Ascending aorta (tissue), 2 donors: ENCODE measurements at regions not wholly inside any gene's neighbourhood (a gene's known extent, or its start where the extent isn't known, plus 50 kb on each side); places are given as distances from the start of the nearest gene placed in this dataset.

Source experiments
- DNase-seq, 2 donors: peaks; one replicate each; pipeline ENCODE4 v3.0.0-alpha.2; 2019; ENCODE audit warnings: low spot score in 2 of 2
- H3K27ac ChIP-seq, 2 donors: fragments of 200-600 bp; sonication (generic); one replicate each; pipeline ENCODE4 v1.5.1; 2016 to 2017; ENCODE audit warnings: mild to moderate bottlenecking in 1 of 2
- H3K27me3 ChIP-seq: fragments of 200-600 bp; sonication (generic); one replicate; pipeline ENCODE4 v1.5.1; 2017
- H3K36me3 ChIP-seq, 2 donors: fragments of 200-600 bp; sonication (generic); one replicate each; pipeline ENCODE4 v1.5.1; 2016
- H3K4me1 ChIP-seq, 2 donors: fragments of 200-600 bp; sonication (generic); one replicate each; pipeline ENCODE4 v1.5.1; 2016 to 2017; ENCODE audit warnings: mild to moderate bottlenecking in 1 of 2
- H3K4me3 ChIP-seq, 2 donors: fragments of 200-600 bp; sonication (generic); one replicate each; pipeline ENCODE4 v1.5.1; 2016 to 2017; ENCODE audit warnings: mild to moderate bottlenecking in 1 of 2
- H3K9me3 ChIP-seq, 2 donors: fragments of 200-600 bp; sonication (generic); one replicate each; pipeline ENCODE4 v1.5.1; 2016
- CTCF ChIP-seq, 3 experiments: fragments of 200-600 bp in 2 of 3; fragments of 450-650 bp in 1 of 3; sonication (generic) in 2 of 3; IDR thresholded peaks; one replicate each; pipeline ENCODE4 v1.5.1; 2016 to 2019; ENCODE audit warnings: antibody characterized with exemption in 3 of 3, mild to moderate bottlenecking in 1 of 3, moderate library complexity in 1 of 3
- intact Hi-C: fragments of 100-400 bp; cut with DNase I; formaldehyde crosslinking; loops from one replicate; pipeline ENCODE4 v1.15.1; 2023

GRCh38 chr2:150718280-150718679, 230.8 kb upstream of the RND3 start:
- Histone ChIP-seq H3K9me3 (no peaks in the 10 kb centered on the region), H3K4me3 (no peak overlapping the region), H3K27me3 (no peaks in the 10 kb centered on the region), H3K4me1 (no peaks in the 10 kb centered on the region), H3K36me3 (no peaks in the 10 kb centered on the region), H3K27ac (no peak overlapping the region)
- no peak for DNase-seq
- intact Hi-C loops, result no loop called here
- no peak for TF ChIP-seq CTCF (IDR thresholded peaks at IDR 0.05)

GRCh38 chr2:150716186-150716585, 228.7 kb upstream of the RND3 start:
- Histone ChIP-seq H3K27me3 (no peaks in the 10 kb centered on the region), H3K4me1 (no peaks in the 10 kb centered on the region), H3K4me3 (no peak overlapping the region), H3K9me3 (no peaks in the 10 kb centered on the region), H3K27ac (peak overlapping the region in 1 of 2 donors; percentile 11), H3K36me3 (no peaks in the 10 kb centered on the region)
- DNase-seq, result no peak
- intact Hi-C loops, result no loop called here
- TF ChIP-seq CTCF (IDR thresholded peaks at IDR 0.05), result no peak

GRCh38 chr2:150715501-150715900, 228.0 kb upstream of the RND3 start:
- no peaks in the 10 kb centered on the region for H3K36me3 ChIP-seq
- no peaks in the 10 kb centered on the region for H3K27me3 ChIP-seq
- TF ChIP-seq CTCF (IDR thresholded peaks at IDR 0.05), result no peak
- H3K9me3 ChIP-seq, result no peaks in the 10 kb centered on the region
- no peak overlapping the region for H3K4me3 ChIP-seq
- intact Hi-C loops, result no loop called here
- DNase-seq, result no peak
- no peaks in the 10 kb centered on the region for H3K4me1 ChIP-seq
- H3K27ac ChIP-seq, result peak overlapping the region in 1 of 2 donors; percentile 4

GRCh38 chr2:150710916-150711315, 223.4 kb upstream of the RND3 start:
- no peaks in the 10 kb centered on the region for H3K27me3 ChIP-seq
- no peaks in the 10 kb centered on the region for H3K9me3 ChIP-seq
- no peak for TF ChIP-seq CTCF (IDR thresholded peaks at IDR 0.05)
- no peaks in the 10 kb centered on the region for H3K4me1 ChIP-seq
- no peak overlapping the region for H3K27ac ChIP-seq
- no peaks in the 10 kb centered on the region for H3K36me3 ChIP-seq
- intact Hi-C loops, result no loop called here
- DNase-seq, result no peak
- H3K4me3 ChIP-seq, result no peak overlapping the region

GRCh38 chr2:150710041-150710440, 222.6 kb upstream of the RND3 start:
- Histone ChIP-seq H3K4me3 (no peak overlapping the region), H3K9me3 (no peaks in the 10 kb centered on the region), H3K36me3 (no peaks in the 10 kb centered on the region), H3K27me3 (no peaks in the 10 kb centered on the region), H3K4me1 (no peaks in the 10 kb centered on the region), H3K27ac (no peak overlapping the region)
- intact Hi-C loops, result no loop called here
- TF ChIP-seq CTCF (IDR thresholded peaks at IDR 0.05), result no peak
- DNase-seq, result no peak

- Histone ChIP-seq H3K27ac (no peak overlapping the region), H3K9me3 (no peaks in the 10 kb centered on the region), H3K36me3 (no peaks in the 10 kb centered on the region), H3K4me3 (no peak overlapping the region), H3K27me3 (no peaks in the 10 kb centered on the region), H3K4me1 (no peaks in the 10 kb centered on the region)
- TF ChIP-seq CTCF (IDR thresholded peaks at IDR 0.05), result no peak
- no peak for DNase-seq
- intact Hi-C loops, result no loop called here
Observed at GRCh38 chr2:150706561-150706960, 219.1 kb upstream of the RND3 start.
